SK-N-SH (cell line): ENCODE measurements at regions not wholly inside any gene's neighbourhood (a gene's known extent, or its start where the extent isn't known, plus 50 kb on each side); places are given as distances from the start of the nearest gene placed in this dataset.
"Not testable (repeated sequence)": the region's sequence is repeated elsewhere in the genome, so short reads cannot be mapped to it uniquely, and the experiment has no call there.

Experiments
- CTCF ChIA-PET: fragments of 300-600, 350-600 bp; formaldehyde crosslinking; extraction: SDS; loops from one replicate; lab custom pipeline; 2021; lab: Yijun Ruan, JAX
- POLR2A ChIA-PET: fragments of 350-600 bp; sonication (Branson Sonifier 250); formaldehyde crosslinking; extraction: SDS; loops from one replicate; lab custom pipeline; 2020; ENCODE audit warnings: antibody characterized with exemption, inconsistent platforms; lab: Yijun Ruan, JAX
- DNase-seq: peaks from one replicate; pipeline ENCODE4 v3.0.0; 2012
- H2AFZ ChIP-seq: fragments of 200-600 bp; sonication (generic); 2 replicates; pipeline ENCODE4 v1.8.1; 2016; ENCODE audit warnings: antibody characterized with exemption, mild to moderate bottlenecking, low read depth
- H3F3A ChIP-seq: fragments of 200-600 bp; sonication (generic); replicated peaks from 2 replicates; pipeline ENCODE3; 2016; ENCODE audit warnings: antibody characterized with exemption, mild to moderate bottlenecking; ENCODE audit not compliant: insufficient read depth
- H3K27ac ChIP-seq, 2 experiments: fragments of 200-500 bp in 1 of 2; fragments of 200-600 bp in 1 of 2; sonication (Bioruptor generic) in 1 of 2; sonication (generic), shearing (Covaris generic) in 1 of 2; 2 replicates each; pipeline versions ENCODE4 v1.5.1 to v1.6.1; 2014 to 2016; ENCODE audit warnings: low read depth in 2 of 2, inconsistent platforms in 1 of 2, low read length in 1 of 2, mild to moderate bottlenecking in 1 of 2, mixed read lengths in 1 of 2
- H3K27me3 ChIP-seq: fragments of 200-600 bp; sonication (generic), shearing (Covaris generic); 2 replicates; pipeline ENCODE4 v1.6.1; 2016; ENCODE audit warnings: mixed run types; ENCODE audit not compliant: insufficient read depth
- H3K36me3 ChIP-seq, 2 experiments: fragments of 200-500 bp in 1 of 2; fragments of 200-600 bp in 1 of 2; sonication (Bioruptor generic) in 1 of 2; sonication (generic) in 1 of 2; replicated peaks in 1 of 2; 2 replicates each; pipeline versions ENCODE3 to v1.5.1; 2014 to 2016; ENCODE audit warnings: low read length in 1 of 2, mild to moderate bottlenecking in 1 of 2; ENCODE audit not compliant: insufficient read depth in 2 of 2, control insufficient read depth in 1 of 2
- H3K4me1 ChIP-seq, 2 experiments: fragments of 200-500 bp in 1 of 2; fragments of 200-600 bp in 1 of 2; sonication (Bioruptor generic) in 1 of 2; sonication (generic), shearing (Covaris generic) in 1 of 2; 2 replicates each; pipeline versions ENCODE4 v1.5.1 to v1.6.1; 2014 to 2016; ENCODE audit warnings: low read depth in 1 of 2, low read length in 1 of 2, mixed run types in 1 of 2; ENCODE audit not compliant: insufficient read depth in 2 of 2, control insufficient read depth in 1 of 2
- H3K4me2 ChIP-seq: fragments of 200-600 bp; sonication (generic), shearing (Covaris generic); 2 replicates; pipeline ENCODE4 v1.6.1; 2017; ENCODE audit warnings: mixed run types
- H3K4me3 ChIP-seq, 2 experiments: fragments of 200-500 bp in 1 of 2; fragments of 200-600 bp in 1 of 2; sonication (Bioruptor generic) in 1 of 2; sonication (generic), shearing (Covaris generic) in 1 of 2; 2 replicates each; pipeline versions ENCODE4 v1.5.1 to v1.8.1; 2014 to 2016; ENCODE audit warnings: low read depth in 2 of 2, inconsistent platforms in 1 of 2, low read length in 1 of 2, mild to moderate bottlenecking in 1 of 2, mixed read lengths in 1 of 2, moderate library complexity in 1 of 2
- H3K79me2 ChIP-seq: fragments of 200-600 bp; sonication (generic); 2 replicates; pipeline ENCODE4 v1.8.1; 2017; ENCODE audit warnings: mild to moderate bottlenecking; ENCODE audit not compliant: insufficient read depth
- H3K9ac ChIP-seq: fragments of 200-600 bp; sonication (generic); 2 replicates; pipeline ENCODE4 v1.6.1; 2017; ENCODE audit warnings: mixed run types
- H3K9me2 ChIP-seq: fragments of 200-600 bp; sonication (generic); 2 replicates; pipeline ENCODE4 v1.6.1; 2017; ENCODE audit warnings: mixed run types
- H3K9me3 ChIP-seq: fragments of 200-600 bp; sonication (generic); 2 replicates; pipeline ENCODE4 v1.6.1; 2017; ENCODE audit warnings: mixed run types, mild to moderate bottlenecking, moderate library complexity
- H4K20me1 ChIP-seq: fragments of 200-600 bp; sonication (generic); 2 replicates; pipeline ENCODE4 v1.6.1; 2017; ENCODE audit warnings: mild to moderate bottlenecking, mixed run types; ENCODE audit not compliant: insufficient read depth
- CHD2 ChIP-seq: fragments of 150-350 bp; IDR thresholded peaks from 2 replicates; pipeline ENCODE4 v1.6.1; 2018; ENCODE audit warnings: low read length; ENCODE audit not compliant: partially characterized antibody
- ELF1 ChIP-seq: IDR thresholded peaks from 2 replicates; pipeline ENCODE4 v1.4.0; 2012
- FOXJ3 ChIP-seq: sonication (generic); formaldehyde crosslinking; IDR thresholded peaks from 2 replicates; pipeline ENCODE4 v1.5.1; 2020; ENCODE audit warnings: mild to moderate bottlenecking, missing genetic modification reagents
- FOXM1 ChIP-seq: IDR thresholded peaks from 2 replicates; pipeline ENCODE4 v1.4.0; 2012; ENCODE audit warnings: low read depth, mild to moderate bottlenecking
- GABPA ChIP-seq: IDR thresholded peaks from 2 replicates; pipeline ENCODE4 v1.4.0; 2012; ENCODE audit warnings: low read depth, mild to moderate bottlenecking
- GATA2 ChIP-seq: sonication (generic); formaldehyde crosslinking; IDR thresholded peaks from 2 replicates; pipeline ENCODE4 v1.5.0; 2020; ENCODE audit warnings: mild to moderate bottlenecking, missing genetic modification reagents
- IRF3 ChIP-seq: fragments of 150-350 bp; IDR thresholded peaks from 2 replicates; pipeline ENCODE4 v1.6.1; 2016; ENCODE audit warnings: mild to moderate bottlenecking, low read depth, low read length
- MAX ChIP-seq: IDR thresholded peaks from 2 replicates; pipeline ENCODE4 v1.4.0; 2012; ENCODE audit warnings: low read depth
- MEF2A ChIP-seq: IDR thresholded peaks from 2 replicates; pipeline ENCODE4 v1.4.0; 2012; ENCODE audit warnings: low read depth, borderline replicate concordance
- MXI1 ChIP-seq: IDR thresholded peaks from 2 replicates; pipeline ENCODE4 v1.6.1; 2012; ENCODE audit warnings: mild to moderate bottlenecking, low read depth, low read length, improper control_type of control experiment
- NRF1 ChIP-seq: IDR thresholded peaks from 2 replicates; pipeline ENCODE4 v1.6.1; 2012; ENCODE audit warnings: low read depth, mild to moderate bottlenecking, low read length
- RAD21 ChIP-seq: IDR thresholded peaks from 2 replicates; pipeline ENCODE4 v1.6.1; 2012; ENCODE audit warnings: mild to moderate bottlenecking, low read length
- RCOR1 ChIP-seq: fragments of 150-350 bp; IDR thresholded peaks from 2 replicates; pipeline ENCODE4 v1.6.1; 2017; ENCODE audit warnings: antibody characterized with exemption, low read length
- RFX5 ChIP-seq: IDR thresholded peaks from 2 replicates; pipeline ENCODE4 v1.6.1; 2012; ENCODE audit warnings: mild to moderate bottlenecking, improper control_type of control experiment, low read length
- RXRA ChIP-seq: IDR thresholded peaks from 2 replicates; pipeline ENCODE4 v1.4.0; 2012; ENCODE audit warnings: low read depth, mild to moderate bottlenecking, borderline replicate concordance
- TCF12 ChIP-seq: IDR thresholded peaks from 2 replicates; pipeline ENCODE4 v1.4.0; 2012
- TEAD4 ChIP-seq: IDR thresholded peaks from 2 replicates; pipeline ENCODE4 v1.4.0; 2012; ENCODE audit warnings: mild to moderate bottlenecking, borderline replicate concordance; ENCODE audit not compliant: insufficient read depth
- USF1 ChIP-seq: IDR thresholded peaks from 2 replicates; pipeline ENCODE4 v1.4.0; 2012; ENCODE audit warnings: low read depth, borderline replicate concordance
- ZBTB33 ChIP-seq: IDR thresholded peaks from 2 replicates; pipeline ENCODE4 v1.4.0; 2012; ENCODE audit warnings: low read depth, borderline replicate concordance
- whole genome bisulfite sequencing: methylation state at CpG from one replicate; pipeline ENCODE4 v1.1.6; 2017; ENCODE audit warnings: low lambda C conversion rate; 5-methylcytosine and 5-hydroxymethylcytosine counted together
- TF ChIP-seq, protein P1 (sequence below): IDR thresholded peaks from 2 replicates; pipeline ENCODE4 v1.6.1; 2012; ENCODE audit warnings: mild to moderate bottlenecking, low read depth, low read length, moderate library complexity

DNA sequence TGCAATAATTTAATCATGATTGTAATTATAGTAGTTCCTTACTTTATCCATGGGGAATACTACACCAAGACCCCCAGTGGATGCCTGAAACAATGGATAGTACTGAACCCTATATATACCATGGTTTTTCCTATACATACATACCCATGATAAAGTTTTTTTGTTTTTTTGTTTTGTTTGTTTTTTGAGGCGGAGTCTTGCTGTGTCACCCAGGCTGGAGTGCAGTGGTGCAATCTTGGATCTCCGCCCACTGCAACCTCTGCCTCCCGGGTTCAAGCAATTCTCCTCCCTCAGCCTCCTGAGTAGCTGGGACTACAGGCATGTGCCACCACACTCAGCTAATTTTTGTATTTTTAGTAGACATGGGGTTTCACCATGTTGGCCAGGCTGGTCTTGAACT, 135.3 kb upstream of the HNRNPU start:
- H3K9ac ChIP-seq, H3K36me3 ChIP-seq, H4K20me1 ChIP-seq, H3K9me2 ChIP-seq, H3K4me2 ChIP-seq, H3F3A ChIP-seq, H3K79me2 ChIP-seq, H3K4me1 ChIP-seq, H3K27me3 ChIP-seq, DNase-seq, H3K4me3 ChIP-seq, POLR2A ChIA-PET, H3K27ac ChIP-seq, H3K9me3 ChIP-seq, H2AFZ ChIP-seq: not testable (repeated sequence)
- 95% methylated on average over 3 of the region's 3 CpGs for WGBS
- CTCF ChIA-PET: interaction anchor here (1.5 kb wide), 1 partner anchor 8 kb away, joined by 7 read pairs; no protein-coding TSS in a partner anchor

- no peak for DNase-seq
- Histone ChIP-seq H3K9me2 (no peaks in the 10 kb centered on the region), H3K4me2 (no peak overlapping the region), H3K4me1 (no peaks in the 10 kb centered on the region), H3K27ac (no peak overlapping the region), H4K20me1 (no peaks in the 10 kb centered on the region)
- no peak for TF ChIP-seq IRF3
- no peak for TF ChIP-seq FOXM1
- no peak for TF ChIP-seq USF1
- no peak for TF ChIP-seq ELF1
- TF ChIP-seq MAX: no peak
- TF ChIP-seq RAD21: no peak
- TF ChIP-seq TEAD4: no peak
- TF ChIP-seq, protein P1, sequence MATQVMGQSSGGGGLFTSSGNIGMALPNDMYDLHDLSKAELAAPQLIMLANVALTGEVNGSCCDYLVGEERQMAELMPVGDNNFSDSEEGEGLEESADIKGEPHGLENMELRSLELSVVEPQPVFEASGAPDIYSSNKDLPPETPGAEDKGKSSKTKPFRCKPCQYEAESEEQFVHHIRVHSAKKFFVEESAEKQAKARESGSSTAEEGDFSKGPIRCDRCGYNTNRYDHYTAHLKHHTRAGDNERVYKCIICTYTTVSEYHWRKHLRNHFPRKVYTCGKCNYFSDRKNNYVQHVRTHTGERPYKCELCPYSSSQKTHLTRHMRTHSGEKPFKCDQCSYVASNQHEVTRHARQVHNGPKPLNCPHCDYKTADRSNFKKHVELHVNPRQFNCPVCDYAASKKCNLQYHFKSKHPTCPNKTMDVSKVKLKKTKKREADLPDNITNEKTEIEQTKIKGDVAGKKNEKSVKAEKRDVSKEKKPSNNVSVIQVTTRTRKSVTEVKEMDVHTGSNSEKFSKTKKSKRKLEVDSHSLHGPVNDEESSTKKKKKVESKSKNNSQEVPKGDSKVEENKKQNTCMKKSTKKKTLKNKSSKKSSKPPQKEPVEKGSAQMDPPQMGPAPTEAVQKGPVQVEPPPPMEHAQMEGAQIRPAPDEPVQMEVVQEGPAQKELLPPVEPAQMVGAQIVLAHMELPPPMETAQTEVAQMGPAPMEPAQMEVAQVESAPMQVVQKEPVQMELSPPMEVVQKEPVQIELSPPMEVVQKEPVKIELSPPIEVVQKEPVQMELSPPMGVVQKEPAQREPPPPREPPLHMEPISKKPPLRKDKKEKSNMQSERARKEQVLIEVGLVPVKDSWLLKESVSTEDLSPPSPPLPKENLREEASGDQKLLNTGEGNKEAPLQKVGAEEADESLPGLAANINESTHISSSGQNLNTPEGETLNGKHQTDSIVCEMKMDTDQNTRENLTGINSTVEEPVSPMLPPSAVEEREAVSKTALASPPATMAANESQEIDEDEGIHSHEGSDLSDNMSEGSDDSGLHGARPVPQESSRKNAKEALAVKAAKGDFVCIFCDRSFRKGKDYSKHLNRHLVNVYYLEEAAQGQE: no peak
- TF ChIP-seq NRF1: no peak
- TF ChIP-seq RXRA: no peak
- no peak for TF ChIP-seq GABPA
- no peak for TF ChIP-seq TCF12
- no peak for TF ChIP-seq MXI1
- TF ChIP-seq MEF2A: no peak
- TF ChIP-seq ZBTB33: no peak
- no peak for TF ChIP-seq CHD2
- no peak for TF ChIP-seq RCOR1
- TF ChIP-seq GATA2 (CRISPR knock-in tag): no peak
- TF ChIP-seq RFX5: no peak
- TF ChIP-seq FOXJ3 (CRISPR knock-in tag): no peak
- TF ChIP-seq, all 33 proteins: peak for 0
- Histone ChIP-seq H2AFZ (no peak overlapping the region), H3F3A (no peaks in the 10 kb centered on the region), H3K9me3 (no peaks in the 10 kb centered on the region), H3K79me2 (no peaks in the 10 kb centered on the region), H3K27me3 (no peaks in the 10 kb centered on the region), H3K9ac (no peak overlapping the region), H3K36me3 (peaks cover 0 to 7% of the 10 kb centered on the region in 2 experiments), H3K4me3 (no peak overlapping the region)
- POLR2A ChIA-PET: no interaction called here
- 93% methylated on average over 1 of the region's 1 CpG for WGBS
- CTCF ChIA-PET: interaction anchor here (1.5 kb wide), 2 partner anchors 9 to 18 kb away, joined by 3 to 7 read pairs; no protein-coding TSS in a partner anchor
Observed at GRCh38 chr1:244998717-244999346, 134.5 kb upstream of the HNRNPU start.
